ENCODE measurements at regions not wholly inside any gene's neighbourhood (a gene's known extent, or its start where the extent isn't known, plus 50 kb on each side); places are given as distances from the start of the nearest gene placed in this dataset.

GRCh38 chr13:82634946-82635345 lies 1247.3 kb downstream of the SLITRK1 start:
- TF ChIP-seq TAF1 (IDR thresholded peaks at IDR 0.05; ENCODE audit: low read depth) (no peak), CTCF (IDR thresholded peaks at IDR 0.05; ENCODE audit: poor library complexity, severe bottlenecking) (no peak), POLR2AphosphoS5 (IDR thresholded peaks at IDR 0.05) (no peak)
